DND-41 (cell line): ENCODE measurements at regions not wholly inside any gene's neighbourhood (a gene's known extent, or its start where the extent isn't known, plus 50 kb on each side); places are given as distances from the start of the nearest gene placed in this dataset.
"Not testable (repeated sequence)": the region's sequence is repeated elsewhere in the genome, so short reads cannot be mapped to it uniquely, and the experiment has no call there.

ENCODE experiments used
- ATAC-seq: fragments of 200-7000 bp; cut with Tn5 transposase; 3 replicates; pipeline ENCODE4 v1.9.1; 2021; ENCODE audit warnings: low read depth; ENCODE audit not compliant: insufficient read depth
- DNase-seq: peaks from one replicate; pipeline ENCODE4 v3.0.0-alpha.2; 2020
- H2AFZ ChIP-seq: 2 replicates; pipeline ENCODE4 v1.6.0; 2012; ENCODE audit warnings: low read depth, low read length
- H3K27ac ChIP-seq: 2 replicates; pipeline ENCODE4 v1.5.1; 2012; ENCODE audit warnings: low read length, inconsistent platforms
- H3K27me3 ChIP-seq: fragments of 200-600 bp; sonication (generic); 2 replicates; pipeline ENCODE4 v1.6.0; 2012; ENCODE audit warnings: low read length, mild to moderate bottlenecking, inconsistent platforms; ENCODE audit not compliant: insufficient read depth, poor library complexity
- H3K36me3 ChIP-seq: 2 replicates; pipeline ENCODE4 v1.5.1; 2012; ENCODE audit warnings: low read length, inconsistent platforms; ENCODE audit not compliant: insufficient read depth
- H3K4me1 ChIP-seq: 2 replicates; pipeline ENCODE4 v1.5.1; 2012; ENCODE audit warnings: mild to moderate bottlenecking, low read length; ENCODE audit not compliant: insufficient read depth
- H3K4me2 ChIP-seq: 2 replicates; pipeline ENCODE4 v1.6.0; 2012; ENCODE audit warnings: mild to moderate bottlenecking, moderate library complexity, low read length, inconsistent platforms; ENCODE audit not compliant: insufficient read depth
- H3K4me3 ChIP-seq, 2 experiments: fragments of 200-600 bp in 1 of 2; shearing (Covaris generic) in 1 of 2; 2 replicates each; pipeline ENCODE4 v1.5.1; 2012 to 2016; ENCODE audit warnings: inconsistent platforms in 2 of 2, low read length in 2 of 2, mild to moderate bottlenecking in 2 of 2, low read depth in 1 of 2, moderate library complexity in 1 of 2
- H3K79me2 ChIP-seq: 2 replicates; pipeline ENCODE4 v1.6.0; 2012; ENCODE audit warnings: low read length, inconsistent platforms; ENCODE audit not compliant: insufficient read depth
- H3K9ac ChIP-seq: 2 replicates; pipeline ENCODE4 v1.6.0; 2012; ENCODE audit warnings: low read depth, mild to moderate bottlenecking, inconsistent platforms, low read length, moderate library complexity
- H3K9me3 ChIP-seq: 2 replicates; pipeline ENCODE4 v1.5.1; 2012; ENCODE audit warnings: low read length, moderate library complexity, mild to moderate bottlenecking, inconsistent platforms; ENCODE audit not compliant: insufficient read depth, severe bottlenecking
- H4K20me1 ChIP-seq: 2 replicates; pipeline ENCODE4 v1.6.0; 2012; ENCODE audit warnings: low read length; ENCODE audit not compliant: insufficient read depth
- EZH2 ChIP-seq: IDR thresholded peaks from 3 replicates; pipeline ENCODE4 v1.6.1; 2012; ENCODE audit warnings: borderline replicate concordance, low read depth, mild to moderate bottlenecking, moderate library complexity, low read length, inconsistent platforms; ENCODE audit not compliant: severe bottlenecking
- TF ChIP-seq, protein P1 (sequence below): IDR thresholded peaks from 2 replicates; pipeline ENCODE4 v1.5.1; 2012; ENCODE audit warnings: borderline replicate concordance, low read length, moderate library complexity, mild to moderate bottlenecking; ENCODE audit not compliant: poor library complexity, severe bottlenecking; ENCODE audit errors: extremely low read depth

DNA sequence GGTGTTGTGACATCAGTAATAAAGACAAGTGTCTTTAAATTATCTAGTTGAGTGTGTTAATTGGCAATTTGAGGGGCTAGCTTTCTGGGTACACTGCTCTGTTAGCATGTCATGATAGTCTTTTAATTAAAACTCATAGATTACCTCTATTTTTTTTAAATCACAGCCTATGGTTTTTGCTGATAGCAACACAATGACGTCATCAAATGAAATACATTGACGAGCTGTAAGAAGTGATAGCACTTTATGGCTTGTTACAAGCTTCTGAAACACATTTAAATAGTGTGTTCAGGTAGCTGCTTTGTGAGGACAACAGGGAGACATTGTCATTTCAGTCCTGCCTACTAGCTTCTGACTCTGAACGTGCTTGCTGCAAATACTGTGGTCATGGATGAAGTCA is 600.5 kb upstream of the EDIL3 start:
- Histone ChIP-seq H3K4me1 (no peaks in the 10 kb centered on the region), H3K79me2 (no peaks in the 10 kb centered on the region), H3K9ac (no peak overlapping the region), H3K4me3 (no peak overlapping the region), H3K36me3 (no peaks in the 10 kb centered on the region), H3K9me3 (no peaks in the 10 kb centered on the region), H3K27me3 (no peaks in the 10 kb centered on the region), H3K4me2 (no peak overlapping the region), H2AFZ (no peak overlapping the region), H4K20me1 (no peaks in the 10 kb centered on the region), H3K27ac (no peak overlapping the region)
- TF ChIP-seq, protein P1, sequence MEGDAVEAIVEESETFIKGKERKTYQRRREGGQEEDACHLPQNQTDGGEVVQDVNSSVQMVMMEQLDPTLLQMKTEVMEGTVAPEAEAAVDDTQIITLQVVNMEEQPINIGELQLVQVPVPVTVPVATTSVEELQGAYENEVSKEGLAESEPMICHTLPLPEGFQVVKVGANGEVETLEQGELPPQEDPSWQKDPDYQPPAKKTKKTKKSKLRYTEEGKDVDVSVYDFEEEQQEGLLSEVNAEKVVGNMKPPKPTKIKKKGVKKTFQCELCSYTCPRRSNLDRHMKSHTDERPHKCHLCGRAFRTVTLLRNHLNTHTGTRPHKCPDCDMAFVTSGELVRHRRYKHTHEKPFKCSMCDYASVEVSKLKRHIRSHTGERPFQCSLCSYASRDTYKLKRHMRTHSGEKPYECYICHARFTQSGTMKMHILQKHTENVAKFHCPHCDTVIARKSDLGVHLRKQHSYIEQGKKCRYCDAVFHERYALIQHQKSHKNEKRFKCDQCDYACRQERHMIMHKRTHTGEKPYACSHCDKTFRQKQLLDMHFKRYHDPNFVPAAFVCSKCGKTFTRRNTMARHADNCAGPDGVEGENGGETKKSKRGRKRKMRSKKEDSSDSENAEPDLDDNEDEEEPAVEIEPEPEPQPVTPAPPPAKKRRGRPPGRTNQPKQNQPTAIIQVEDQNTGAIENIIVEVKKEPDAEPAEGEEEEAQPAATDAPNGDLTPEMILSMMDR, result no peak
- TF ChIP-seq EZH2, result no peak
- no peak for ATAC-seq
- DNase-seq, result no peak

DNA sequence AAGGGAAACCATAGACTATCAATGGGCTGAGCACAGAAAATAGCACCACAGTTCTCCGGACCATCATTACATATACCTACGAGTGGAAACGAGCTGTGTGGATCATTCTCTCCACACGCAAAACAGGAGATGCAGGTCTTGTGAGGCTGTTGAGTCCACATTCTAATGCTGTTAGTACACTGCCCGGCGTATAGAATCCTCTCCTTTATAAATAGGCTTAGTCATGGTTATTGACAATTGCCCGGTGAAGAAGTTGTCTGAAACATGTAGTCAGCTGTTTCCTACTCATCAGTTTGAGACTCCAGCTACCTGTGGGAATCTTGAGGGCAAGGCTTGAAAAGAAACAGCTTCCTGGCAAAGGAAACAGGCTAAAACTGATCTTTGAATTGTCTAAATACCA is 602.0 kb upstream of the EDIL3 start:
- no peaks in the 10 kb centered on the region for H3K79me2 ChIP-seq

DNA sequence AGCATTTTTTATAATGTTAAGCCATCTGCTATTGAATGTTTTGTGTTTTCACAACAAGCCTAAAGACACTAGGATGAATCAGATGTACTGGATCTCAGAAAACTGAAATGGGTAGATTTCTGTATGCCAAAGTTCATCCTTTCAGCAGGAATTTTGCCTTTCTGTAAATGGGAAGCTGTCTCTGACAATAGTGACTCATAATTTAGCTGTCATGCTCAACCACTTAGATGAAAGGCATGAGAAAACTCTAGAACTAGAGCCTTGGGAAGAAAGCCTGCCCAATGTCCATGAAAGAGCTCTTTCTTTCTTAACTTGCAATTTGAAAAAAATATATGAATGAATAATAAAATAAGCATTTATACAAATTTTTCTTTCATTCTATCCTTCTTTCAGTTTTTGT is 616.0 kb upstream of the EDIL3 start:
- H3K9me3 ChIP-seq, result no peaks in the 10 kb centered on the region
- no peak overlapping the region for H3K9ac ChIP-seq
- TF ChIP-seq, protein P1, result no peak
- TF ChIP-seq EZH2, result no peak
- H3K4me3 ChIP-seq, result no peak overlapping the region
- H2AFZ ChIP-seq, result no peak overlapping the region
- no peaks in the 10 kb centered on the region for H3K27me3 ChIP-seq
- no peaks in the 10 kb centered on the region for H3K79me2 ChIP-seq
- H3K4me2 ChIP-seq, result no peak overlapping the region
- no peak for DNase-seq
- no peaks in the 10 kb centered on the region for H3K4me1 ChIP-seq
- H4K20me1 ChIP-seq, result no peaks in the 10 kb centered on the region
- H3K27ac ChIP-seq, result no peak overlapping the region
- H3K36me3 ChIP-seq, result no peaks in the 10 kb centered on the region
- no peak for ATAC-seq

More for the DNA sequence above, 602.0 kb upstream of the EDIL3 start:
- Histone ChIP-seq H3K4me1 (no peaks in the 10 kb centered on the region), H4K20me1 (no peaks in the 10 kb centered on the region), H2AFZ (no peak overlapping the region), H3K27ac (no peak overlapping the region), H3K36me3 (no peaks in the 10 kb centered on the region), H3K4me3 (no peak overlapping the region), H3K9ac (no peak overlapping the region), H3K27me3 (no peaks in the 10 kb centered on the region), H3K4me2 (no peak overlapping the region), H3K9me3 (no peaks in the 10 kb centered on the region)
- no peak for ATAC-seq
- TF ChIP-seq EZH2, result no peak
- TF ChIP-seq, protein P1, result no peak
- DNase-seq, result no peak

DNA sequence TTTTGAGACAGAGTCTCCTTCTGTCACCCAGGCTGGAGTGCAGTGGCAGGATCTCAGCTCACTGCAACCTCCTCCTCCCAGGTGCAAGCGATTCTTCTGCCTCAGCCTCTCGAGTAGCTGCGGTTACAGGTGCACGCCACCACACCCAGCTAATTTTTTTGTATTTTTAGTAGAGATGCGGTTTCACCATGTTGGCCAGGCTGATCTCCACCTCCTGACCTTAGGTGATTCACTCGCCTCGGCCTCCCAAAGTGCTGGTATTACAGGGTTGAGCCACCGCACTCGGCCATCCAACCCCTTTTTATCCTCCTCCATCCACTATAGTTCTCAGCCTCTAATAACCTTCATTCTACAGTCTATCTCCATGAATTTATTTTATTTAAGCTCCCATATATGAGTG is 617.3 kb upstream of the EDIL3 start:
- not testable (repeated sequence) for H2AFZ ChIP-seq, H3K27ac ChIP-seq, ATAC-seq, H3K4me1 ChIP-seq, H3K9me3 ChIP-seq, H3K4me2 ChIP-seq, H3K36me3 ChIP-seq, H3K9ac ChIP-seq, H4K20me1 ChIP-seq, H3K4me3 ChIP-seq, H3K79me2 ChIP-seq, DNase-seq, H3K27me3 ChIP-seq
